GM12891 (cell line): ENCODE measurements at regions not wholly inside any gene's neighbourhood (a gene's known extent, or its start where the extent isn't known, plus 50 kb on each side); places are given as distances from the start of the nearest gene placed in this dataset.

Experiments used
- POLR2AphosphoS5 ChIP-seq: IDR thresholded peaks from 2 replicates; pipeline ENCODE4 v1.6.1; 2011; ENCODE audit warnings: low read depth, low read length, control low read depth
- POU2F2 ChIP-seq: IDR thresholded peaks from 2 replicates; pipeline ENCODE4 v1.6.1; 2011; ENCODE audit warnings: low read depth, mild to moderate bottlenecking, control low read depth, low read length, moderate library complexity
- TAF1 ChIP-seq: IDR thresholded peaks from 2 replicates; pipeline ENCODE4 v1.6.1; 2011; ENCODE audit warnings: low read depth, low read length, control low read depth

GRCh38 chrX:79235899-79236298 is 91.4 kb downstream of the GPR174 start:
- TF ChIP-seq POLR2AphosphoS5 (no peak), POU2F2 (no peak), TAF1 (no peak)
